HepG2 (cell line): ENCODE measurements at regions not wholly inside any gene's neighbourhood (a gene's known extent, or its start where the extent isn't known, plus 50 kb on each side); places are given as distances from the start of the nearest gene placed in this dataset.

Experiments used
- ATAC-seq: fragments of 200-7000 bp; cut with Tn5 transposase; 3 replicates; pipeline ENCODE4 v1.9.1; 2020; ENCODE audit warnings: mild to moderate bottlenecking, moderate library complexity
- BruUV-seq: library from RNA; stranded (reverse); fragments of 400-500 nt; replicated peaks from 2 replicates; lab custom pipeline; 2021; lab: Mats Ljungman, UMichigan
- CTCF ChIA-PET: fragments of 300-600 bp; formaldehyde crosslinking; extraction: SDS; loops from one replicate; lab custom pipeline; 2021; ENCODE audit warnings: low total read pairs, inconsistent platforms, low intra/inter-chr PET ratio; lab: Yijun Ruan, JAX
- POLR2A ChIA-PET: fragments of 350-600 bp; sonication (Branson Sonifier 250); formaldehyde crosslinking; loops from one replicate; lab custom pipeline; 2020; ENCODE audit warnings: antibody characterized with exemption, inconsistent platforms; lab: Yijun Ruan, JAX
- DNase-seq: peaks from one replicate; pipeline ENCODE4 v3.0.0-alpha.2; 2015; ENCODE audit warnings: low spot score
- FAIRE-seq: peaks from 3 replicates; lab custom pipeline; 2011; peaks lifted over from hg19 to GRCh38; lab: Jason Lieb, UNC
- H2AFZ ChIP-seq: one replicate; pipeline ENCODE4 v1.6.1; 2011; ENCODE audit warnings: low read length, inconsistent platforms
- H3K27ac ChIP-seq: fragments of 300-600 bp; 3 replicates; pipeline ENCODE4 v1.8.0; 2011; ENCODE audit warnings: mixed run types, mild to moderate bottlenecking, mixed read lengths, low read length, inconsistent platforms; ENCODE audit not compliant: insufficient read depth; ENCODE audit errors: extremely low read length
- H3K27me3 ChIP-seq, 2 experiments: fragments of 200-600 bp in 1 of 2; 2 replicates in 1 of 2; 3 replicates in 1 of 2; pipeline versions ENCODE4 v1.6.0 to v1.8.0; 2011; ENCODE audit warnings: low read length in 2 of 2, mild to moderate bottlenecking in 2 of 2, moderate library complexity in 2 of 2, inconsistent platforms in 1 of 2; ENCODE audit not compliant: insufficient read depth in 2 of 2, control insufficient read depth in 1 of 2
- H3K36me3 ChIP-seq, 2 experiments: fragments of 200-600 bp in 1 of 2; replicated peaks in 1 of 2; 2 replicates in 1 of 2; 3 replicates in 1 of 2; pipeline versions ENCODE4 v1.5.1 to v1.8.0; 2011; ENCODE audit warnings: low read length in 2 of 2, inconsistent platforms in 1 of 2; ENCODE audit not compliant: insufficient read depth in 2 of 2, control insufficient read depth in 1 of 2
- H3K4me1 ChIP-seq: 2 replicates; pipeline ENCODE4 v1.5.1; 2012; ENCODE audit warnings: low read length, inconsistent platforms; ENCODE audit not compliant: insufficient read depth
- H3K4me2 ChIP-seq: 2 replicates; pipeline ENCODE4 v1.6.0; 2011; ENCODE audit warnings: low read depth, low read length, inconsistent platforms
- H3K4me3 ChIP-seq, 3 experiments: fragments of 200-600 bp in 1 of 3; sonication (generic), shearing (Covaris generic) in 1 of 3; replicated peaks in 1 of 3; 2 replicates each; pipeline ENCODE4 v1.5.1; 2011 to 2016; ENCODE audit warnings: low read length in 3 of 3, inconsistent platforms in 2 of 3, low read depth in 2 of 3, mild to moderate bottlenecking in 2 of 3, control low read depth in 1 of 3, mixed read lengths in 1 of 3; ENCODE audit not compliant: insufficient read depth in 1 of 3
- H3K79me2 ChIP-seq: one replicate; pipeline ENCODE4 v1.6.1; 2011; ENCODE audit warnings: low read length, inconsistent platforms; ENCODE audit not compliant: insufficient read depth
- H3K9ac ChIP-seq: 2 replicates; pipeline ENCODE4 v1.6.0; 2011; ENCODE audit warnings: mild to moderate bottlenecking, low read depth, low read length, inconsistent platforms; ENCODE audit not compliant: insufficient read depth
- H3K9me3 ChIP-seq: 2 replicates; pipeline ENCODE4 v1.5.1; 2012; ENCODE audit warnings: mild to moderate bottlenecking, low read length
- H4K20me1 ChIP-seq: 2 replicates; pipeline ENCODE4 v1.6.0; 2011; ENCODE audit warnings: inconsistent platforms, mild to moderate bottlenecking, low read length, moderate library complexity; ENCODE audit not compliant: insufficient read depth
- GRHL1 ChIP-seq: sonication (generic); formaldehyde crosslinking; conservative IDR thresholded peaks from 2 replicates; pipeline ENCODE4 v1.8.0; 2022; ENCODE audit warnings: missing genetic modification reagents
- HNF1A ChIP-seq, 2 experiments: sonication (generic) in 1 of 2; formaldehyde crosslinking in 1 of 2; IDR thresholded peaks; 2 replicates each; pipeline versions ENCODE4 v1.4.0 to v1.6.1; 2016 to 2020; ENCODE audit warnings: borderline replicate concordance in 1 of 2, low read depth in 1 of 2, mild to moderate bottlenecking in 1 of 2, missing genetic modification reagents in 1 of 2
- KMT2A ChIP-seq: sonication (generic); formaldehyde crosslinking; IDR thresholded peaks from 2 replicates; pipeline ENCODE4 v1.4.0; 2020; ENCODE audit warnings: missing genetic modification reagents
- NFYB ChIP-seq: sonication (generic); formaldehyde crosslinking; IDR thresholded peaks from 2 replicates; pipeline ENCODE4 v1.4.0; 2020; ENCODE audit warnings: missing genetic modification reagents
- NR2C2 ChIP-seq: sonication (generic); formaldehyde crosslinking; IDR thresholded peaks from 2 replicates; pipeline ENCODE4 v1.4.0; 2020; ENCODE audit warnings: missing genetic modification reagents, mild to moderate bottlenecking, moderate library complexity, borderline replicate concordance
- PCBP2 ChIP-seq: fragments of 200-400 bp; formaldehyde crosslinking; optimal IDR thresholded peaks from 2 replicates; pipeline ENCODE3; 2018; ENCODE audit warnings: low read length, low read depth; ENCODE audit not compliant: poor library complexity, severe bottlenecking
- PHF20 ChIP-seq: sonication (generic); formaldehyde crosslinking; IDR thresholded peaks from 2 replicates; pipeline ENCODE4 v1.5.0; 2020; ENCODE audit warnings: mild to moderate bottlenecking, missing genetic modification reagents
- REXO4 ChIP-seq: sonication (generic); formaldehyde crosslinking; IDR thresholded peaks from 2 replicates; pipeline ENCODE4 v1.8.0; 2022; ENCODE audit warnings: missing genetic modification reagents, mild to moderate bottlenecking, borderline replicate concordance
- STAG1 ChIP-seq: sonication (generic); formaldehyde crosslinking; IDR thresholded peaks from 2 replicates; pipeline ENCODE4 v1.4.0; 2020; ENCODE audit warnings: missing genetic modification reagents
- ZFP82 ChIP-seq: sonication (generic); formaldehyde crosslinking; IDR thresholded peaks from 2 replicates; pipeline ENCODE4 v1.5.1; 2020; ENCODE audit warnings: mild to moderate bottlenecking, missing genetic modification reagents, borderline replicate concordance
- ZNF225 ChIP-seq: sonication (generic); formaldehyde crosslinking; IDR thresholded peaks from 2 replicates; pipeline ENCODE4 v1.4.0; 2020; ENCODE audit warnings: mild to moderate bottlenecking, missing genetic modification reagents
- ZNF337 ChIP-seq: sonication (generic); formaldehyde crosslinking; IDR thresholded peaks from 2 replicates; pipeline ENCODE4 v1.5.1; 2020; ENCODE audit warnings: missing genetic modification reagents, low read depth, mild to moderate bottlenecking, borderline replicate concordance
- ZSCAN21 ChIP-seq: sonication (generic); formaldehyde crosslinking; IDR thresholded peaks from 2 replicates; pipeline ENCODE4 v1.8.0; 2022; ENCODE audit warnings: mild to moderate bottlenecking, missing genetic modification reagents, moderate library complexity, borderline replicate concordance
- WGBS: methylation state at CpG from one replicate; pipeline ENCODE4 v1.1.6; 2017; ENCODE audit warnings: low lambda C conversion rate; 5-methylcytosine and 5-hydroxymethylcytosine counted together
- in situ Hi-C: cut with HindIII; loops from 2 replicates; pipeline ENCODE4 v1.10.0; 2017; ENCODE audit warnings: low pct_unique_long_range_greater_than_20kb; ENCODE audit not compliant: extremely low pct_ligation_motif_present
- intact Hi-C: fragments of 100-400 bp; cut with micrococcal nuclease; formaldehyde crosslinking; loops from one replicate; pipeline ENCODE4 v1.10.0; 2022; ENCODE audit not compliant: unreplicated experiment
- TF ChIP-seq, protein P1 (sequence below): sonication (generic); formaldehyde crosslinking; IDR thresholded peaks from 2 replicates; pipeline ENCODE4 v1.8.1; 2023; ENCODE audit warnings: missing genetic modification reagents, mild to moderate bottlenecking, borderline replicate concordance
- TF ChIP-seq, protein P2 (sequence below): sonication (generic); formaldehyde crosslinking; IDR thresholded peaks from 2 replicates; pipeline ENCODE4 v1.5.0; 2020; ENCODE audit warnings: missing genetic modification reagents, mild to moderate bottlenecking, borderline replicate concordance

DNA sequence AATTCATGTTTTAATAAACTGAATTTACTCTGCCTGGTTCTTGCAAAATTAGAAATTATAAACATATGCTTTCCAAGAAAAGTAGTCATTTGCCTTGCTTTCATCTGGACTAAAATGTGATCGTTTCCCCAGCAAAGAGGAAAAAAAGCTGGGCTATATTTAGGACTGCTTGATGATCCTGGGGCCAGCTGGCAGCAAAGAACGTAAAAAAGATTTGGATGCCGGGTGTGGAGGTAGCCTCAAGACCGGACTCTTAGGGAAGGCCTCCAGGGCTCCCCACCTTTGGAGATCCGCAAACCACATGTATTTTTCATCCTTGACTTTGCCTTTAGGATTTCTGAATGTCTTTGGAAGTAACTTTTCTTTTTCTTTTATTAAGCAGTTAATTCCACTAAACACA is 156.1 kb upstream of the SEMA6A start (continued):
- no peak for TF ChIP-seq NFYB (CRISPR knock-in tag)
- TF ChIP-seq, protein P1, sequence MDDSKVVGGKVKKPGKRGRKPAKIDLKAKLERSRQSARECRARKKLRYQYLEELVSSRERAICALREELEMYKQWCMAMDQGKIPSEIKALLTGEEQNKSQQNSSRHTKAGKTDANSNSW (CRISPR knock-in tag), result no peak
- no peak for TF ChIP-seq ZNF337 (CRISPR knock-in tag)
- TF ChIP-seq GRHL1 (CRISPR knock-in tag), result no peak
- no peak for TF ChIP-seq KMT2A
- no peak for TF ChIP-seq HNF1A (IDR thresholded peaks at IDR 0.05; ENCODE audit: low read depth)
- TF ChIP-seq HNF1A (CRISPR knock-in tag; IDR thresholded peaks at IDR 0.05; ENCODE audit: borderline replicate concordance), result no peak
- TF ChIP-seq, all 625 proteins: peak for 0

DNA sequence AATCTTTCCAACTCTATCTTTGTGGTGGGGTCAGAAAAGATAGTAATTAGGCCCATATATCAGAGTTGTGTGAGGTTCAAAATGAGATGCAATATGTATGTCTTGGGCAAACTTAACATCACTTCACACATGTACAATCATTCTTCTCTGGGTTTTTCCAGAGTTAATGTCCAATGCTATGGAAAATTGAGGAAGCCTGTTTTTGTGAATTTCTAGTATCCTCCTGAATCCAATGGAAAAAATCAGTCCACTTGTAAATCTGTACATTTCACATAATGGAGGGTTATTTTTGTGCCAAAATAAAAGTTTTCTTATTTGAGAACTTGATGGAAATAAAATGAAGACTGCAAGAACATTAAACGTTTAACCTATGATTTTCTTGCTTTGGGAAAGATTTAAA is 155.6 kb upstream of the SEMA6A start:
- H3K27ac ChIP-seq, result no peak overlapping the region
- ChIA-PET CTCF (no interaction called here), POLR2A (no interaction called here)
- no peaks in the 10 kb centered on the region for H4K20me1 ChIP-seq
- in situ Hi-C loops (no loop called here), intact Hi-C loops (no loop called here)
- ATAC-seq, result no peak
- no peak overlapping the region for H3K9ac ChIP-seq
- no peak for DNase-seq
- no peaks in the 10 kb centered on the region for H3K36me3 ChIP-seq
- no TSS peak for BruUV-seq
- no peak overlapping the region for H3K4me3 ChIP-seq
- no peak for FAIRE-seq
- WGBS, result 0% methylated on average over 1 of the region's 1 CpG
- H3K4me2 ChIP-seq, result no peak overlapping the region
- no peaks in the 10 kb centered on the region for H3K9me3 ChIP-seq
- peaks cover 0 to 27% of the 10 kb centered on the region in 2 experiments; a peak in 2 of 5 replicates for H3K27me3 ChIP-seq
- H3K4me1 ChIP-seq, result no peaks in the 10 kb centered on the region
- no peaks in the 10 kb centered on the region for H3K79me2 ChIP-seq
- no peak overlapping the region for H2AFZ ChIP-seq
- TF ChIP-seq NR2C2 (CRISPR knock-in tag) (no peak), STAG1 (CRISPR knock-in tag) (no peak), ZFP82 (CRISPR knock-in tag) (no peak), PCBP2 (no peak), REXO4 (CRISPR knock-in tag) (no peak), ZSCAN21 (CRISPR knock-in tag) (no peak), PHF20 (CRISPR knock-in tag) (no peak), ZNF225 (CRISPR knock-in tag) (no peak)
- TF ChIP-seq, protein P2, sequence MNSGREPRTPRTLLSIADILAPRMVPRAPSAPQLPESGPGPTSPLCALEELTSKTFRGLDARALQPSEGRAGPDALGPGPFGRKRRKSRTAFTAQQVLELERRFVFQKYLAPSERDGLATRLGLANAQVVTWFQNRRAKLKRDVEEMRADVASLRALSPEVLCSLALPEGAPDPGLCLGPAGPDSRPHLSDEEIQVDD, result no peak
